Naive thymus-derived CD4-positive, alpha-beta T cell (primary cell): ENCODE measurements at regions not wholly inside any gene's neighbourhood (a gene's known extent, or its start where the extent isn't known, plus 50 kb on each side); places are given as distances from the start of the nearest gene placed in this dataset.
"Not testable (repeated sequence)": the region's sequence is repeated elsewhere in the genome, so short reads cannot be mapped to it uniquely, and the experiment has no call there.

Experiments
- ATAC-seq: fragments of 150-1000 bp; cut with Tn5 transposase; 2 replicates; pipeline ENCODE4 v1.10.0; 2021; ENCODE audit warnings: mild to moderate bottlenecking, moderate library complexity
- CTCF ChIA-PET: fragments of 350-600 bp; sonication (Branson Sonifier 250); formaldehyde crosslinking; loops from one replicate; lab custom pipeline; 2021; ENCODE audit warnings: antibody characterized with exemption; lab: Charles Lee
- POLR2A ChIA-PET: fragments of 350-600 bp; sonication (Branson Sonifier 250); formaldehyde crosslinking; loops from one replicate; lab custom pipeline; 2021; ENCODE audit warnings: antibody characterized with exemption, inconsistent platforms; lab: Charles Lee
- DNase-seq, 9 donors: peaks; one replicate each; pipeline versions ENCODE4 v3.0.0 to v3.0.0-alpha.2; 2020 to 2022; ENCODE audit warnings: mixed read lengths in 1 of 9
- H3K27ac ChIP-seq: one replicate; pipeline ENCODE4 v1.7.0; 2013; ENCODE audit warnings: mild to moderate bottlenecking, low read depth, low read length, moderate library complexity
- H3K27me3 ChIP-seq, 2 donors: one replicate each; pipeline ENCODE4 v1.7.0; 2013; ENCODE audit warnings: low read length in 2 of 2, mild to moderate bottlenecking in 2 of 2, moderate library complexity in 2 of 2; ENCODE audit not compliant: control insufficient read depth in 2 of 2, insufficient read depth in 2 of 2
- H3K36me3 ChIP-seq, 3 experiments: 1 replicate in 2 of 3; 2 replicates in 1 of 3; pipeline ENCODE4 v1.7.0; 2013; ENCODE audit warnings: low read length in 3 of 3, mild to moderate bottlenecking in 3 of 3, moderate library complexity in 1 of 3; ENCODE audit not compliant: insufficient read depth in 3 of 3, control insufficient read depth in 2 of 3
- H3K4me1 ChIP-seq, 2 donors: one replicate each; pipeline ENCODE4 v1.7.0; 2013; ENCODE audit warnings: low read length in 2 of 2, mild to moderate bottlenecking in 2 of 2, moderate library complexity in 1 of 2; ENCODE audit not compliant: control insufficient read depth in 2 of 2, insufficient read depth in 2 of 2
- H3K4me3 ChIP-seq: 2 replicates; pipeline ENCODE4 v1.7.0; 2013; ENCODE audit warnings: mild to moderate bottlenecking, low read length
- H3K9me3 ChIP-seq, 3 experiments: 1 replicate in 2 of 3; 2 replicates in 1 of 3; pipeline ENCODE4 v1.7.0; 2013; ENCODE audit warnings: low read length in 3 of 3; ENCODE audit not compliant: control insufficient read depth in 2 of 3
- H3K27ac Mint-ChIP-seq, 9 donors: one replicate each; pipeline ENCODE4 v1.8.0; 2020 to 2022; ENCODE audit warnings: mixed read lengths in 9 of 9, mild to moderate bottlenecking in 8 of 9, moderate library complexity in 5 of 9, inconsistent platforms in 2 of 9
- H3K27me3 Mint-ChIP-seq, 5 donors: one replicate each; pipeline ENCODE4 v1.8.0; 2021 to 2022; ENCODE audit warnings: mixed read lengths in 5 of 5, mild to moderate bottlenecking in 1 of 5
- H3K36me3 Mint-ChIP-seq, 5 donors: one replicate each; pipeline ENCODE4 v1.8.0; 2020 to 2022; ENCODE audit warnings: mixed read lengths in 5 of 5, mild to moderate bottlenecking in 3 of 5, inconsistent platforms in 1 of 5
- H3K4me1 Mint-ChIP-seq, 7 donors: one replicate each; pipeline ENCODE4 v1.8.0; 2020 to 2022; ENCODE audit warnings: mixed read lengths in 7 of 7, mild to moderate bottlenecking in 3 of 7, inconsistent platforms in 1 of 7
- H3K4me3 Mint-ChIP-seq, 10 donors: one replicate each; pipeline ENCODE4 v1.8.0; 2020 to 2022; ENCODE audit warnings: mild to moderate bottlenecking in 10 of 10, mixed read lengths in 10 of 10, moderate library complexity in 6 of 10, inconsistent platforms in 2 of 10
- H3K9me3 Mint-ChIP-seq, 11 donors: one replicate each; pipeline ENCODE4 v1.8.0; 2020 to 2022; ENCODE audit warnings: mixed read lengths in 11 of 11, mild to moderate bottlenecking in 4 of 11, inconsistent platforms in 1 of 11, moderate library complexity in 1 of 11
- intact Hi-C, 2 donors: fragments of 100-400 bp; cut with micrococcal nuclease; formaldehyde crosslinking; loops; one replicate each; pipeline ENCODE4 v1.15.1; 2023

- peaks cover 0 to 1% (median 0%) of the 10 kb centered on the region in 7 donors for H3K4me1 Mint-ChIP-seq
- H3K27me3 Mint-ChIP-seq: peaks cover 6 to 36% (median 6%) of the 10 kb centered on the region in 5 donors
- peaks cover 0 to 1% (median 0%) of the 10 kb centered on the region in 11 donors for H3K9me3 Mint-ChIP-seq
- ATAC-seq (no peak), DNase-seq (no peak)
- ChIA-PET CTCF (no interaction called here), POLR2A (no interaction called here)
- H3K27ac ChIP-seq: no peak overlapping the region
- no peaks in the 10 kb centered on the region for H3K36me3 Mint-ChIP-seq
- H3K4me1 ChIP-seq: no peaks in the 10 kb centered on the region
- no peaks in the 10 kb centered on the region for H3K9me3 ChIP-seq
- H3K27me3 ChIP-seq: no peaks in the 10 kb centered on the region
- no peaks in the 10 kb centered on the region for H3K36me3 ChIP-seq
- H3K4me3 Mint-ChIP-seq: no peak overlapping the region
- H3K4me3 ChIP-seq: no peak overlapping the region
- no peak overlapping the region for H3K27ac Mint-ChIP-seq
- intact Hi-C loops: no loop called here
These were observed 85.8 kb upstream of the PITRM1 start for GRCh38 chr10:3258394-3258793.

- H3K4me3 Mint-ChIP-seq: no peak overlapping the region
- peaks cover 0 to 1% (median 0%) of the 10 kb centered on the region in 11 donors for H3K9me3 Mint-ChIP-seq
- H3K27ac ChIP-seq: no peak overlapping the region
- no peaks in the 10 kb centered on the region for H3K4me1 ChIP-seq
- CTCF ChIA-PET: no interaction called here
- H3K9me3 ChIP-seq: no peaks in the 10 kb centered on the region
- POLR2A ChIA-PET: no interaction called here
- H3K27me3 Mint-ChIP-seq: peaks cover 6 to 42% (median 27%) of the 10 kb centered on the region in 5 donors
- ATAC-seq (no peak), DNase-seq (no peak)
- peaks cover 0 to 1% (median 0%) of the 10 kb centered on the region in 7 donors for H3K4me1 Mint-ChIP-seq
- no peaks in the 10 kb centered on the region for H3K36me3 ChIP-seq
- no peak overlapping the region for H3K27ac Mint-ChIP-seq
- no peaks in the 10 kb centered on the region for H3K27me3 ChIP-seq
- H3K36me3 Mint-ChIP-seq: no peaks in the 10 kb centered on the region
- intact Hi-C loops: no loop called here
- no peak overlapping the region for H3K4me3 ChIP-seq
These were observed 83.0 kb upstream of the PITRM1 start for GRCh38 chr10:3255616-3256015.

- no peaks in the 10 kb centered on the region for H3K36me3 ChIP-seq
- intact Hi-C loops: no loop called here
- H3K9me3 Mint-ChIP-seq: peaks cover 0 to 1% (median 0%) of the 10 kb centered on the region in 11 donors
- no peak overlapping the region for H3K27ac ChIP-seq
- peaks cover 0 to 1% (median 0%) of the 10 kb centered on the region in 7 donors for H3K4me1 Mint-ChIP-seq
- no peak overlapping the region for H3K4me3 ChIP-seq
- no peaks in the 10 kb centered on the region for H3K27me3 ChIP-seq
- no peaks in the 10 kb centered on the region for H3K9me3 ChIP-seq
- H3K27ac Mint-ChIP-seq: no peak overlapping the region
- ATAC-seq: no peak
- DNase-seq: no peak
- no peaks in the 10 kb centered on the region for H3K4me1 ChIP-seq
- ChIA-PET CTCF (no interaction called here), POLR2A (no interaction called here)
- H3K4me3 Mint-ChIP-seq: no peak overlapping the region
- H3K27me3 Mint-ChIP-seq: peaks cover 6 to 42% (median 27%) of the 10 kb centered on the region in 5 donors
- no peaks in the 10 kb centered on the region for H3K36me3 Mint-ChIP-seq
These were observed 82.5 kb upstream of the PITRM1 start for GRCh38 chr10:3255075-3255474.

- H3K27ac Mint-ChIP-seq, H3K9me3 ChIP-seq, ATAC-seq, H3K27me3 ChIP-seq, H3K4me1 Mint-ChIP-seq, H3K27ac ChIP-seq, POLR2A ChIA-PET, H3K4me1 ChIP-seq, H3K9me3 Mint-ChIP-seq, H3K4me3 ChIP-seq, H3K36me3 Mint-ChIP-seq, DNase-seq, H3K36me3 ChIP-seq, CTCF ChIA-PET, intact Hi-C loops, H3K4me3 Mint-ChIP-seq: not testable (repeated sequence)
- peaks cover 11 to 46% (median 27%) of the 10 kb centered on the region in 5 donors for H3K27me3 Mint-ChIP-seq
These were observed 81.4 kb upstream of the PITRM1 start for GRCh38 chr10:3253974-3254373.

- ATAC-seq (no peak), DNase-seq (no peak)
- intact Hi-C loops: no loop called here
- ChIA-PET CTCF (interaction anchor here (0.6 kb wide), 1 partner anchor 81 kb away, joined by 3 read pairs; no protein-coding TSS in a partner anchor), POLR2A (interaction anchor here (0.6 kb wide), 1 partner anchor 122 kb away, joined by 3 read pairs; no protein-coding TSS in a partner anchor)
- H3K27ac Mint-ChIP-seq: no peak overlapping the region
- H3K4me3 Mint-ChIP-seq: no peak overlapping the region
- Histone ChIP-seq H3K4me3 (no peak overlapping the region), H3K4me1 (no peaks in the 10 kb centered on the region), H3K27ac (no peak overlapping the region), H3K36me3 (no peaks in the 10 kb centered on the region), H3K27me3 (no peaks in the 10 kb centered on the region), H3K9me3 (no peaks in the 10 kb centered on the region)
- H3K36me3 Mint-ChIP-seq: no peaks in the 10 kb centered on the region
- H3K9me3 Mint-ChIP-seq: no peaks in the 10 kb centered on the region
- peaks cover 11 to 56% (median 31%) of the 10 kb centered on the region in 5 donors for H3K27me3 Mint-ChIP-seq
- peaks cover 0 to 1% (median 0%) of the 10 kb centered on the region in 7 donors for H3K4me1 Mint-ChIP-seq
These were observed 78.6 kb upstream of the PITRM1 start for GRCh38 chr10:3251172-3251571.

GRCh38 chr10:3249307-3249889, 76.8 kb upstream of the PITRM1 start:
- Mint-ChIP-seq H3K4me3 (no peak overlapping the region), H3K27ac (no peak overlapping the region), H3K9me3 (no peaks in the 10 kb centered on the region), H3K36me3 (no peaks in the 10 kb centered on the region), H3K27me3 (peaks cover 11 to 53% (median 27%) of the 10 kb centered on the region in 5 donors), H3K4me1 (peaks cover 0 to 1% (median 0%) of the 10 kb centered on the region in 7 donors)
- POLR2A ChIA-PET: no interaction called here
- DNase-seq (no peak), ATAC-seq (no peak)
- Histone ChIP-seq H3K27ac (no peak overlapping the region), H3K4me1 (no peaks in the 10 kb centered on the region), H3K4me3 (no peak overlapping the region), H3K9me3 (no peaks in the 10 kb centered on the region), H3K27me3 (no peaks in the 10 kb centered on the region), H3K36me3 (no peaks in the 10 kb centered on the region)
- CTCF ChIA-PET: no interaction called here
- intact Hi-C loops: no loop called here
